Neural cell (in vitro differentiated cells): ENCODE measurements at regions not wholly inside any gene's neighbourhood (a gene's known extent, or its start where the extent isn't known, plus 50 kb on each side); places are given as distances from the start of the nearest gene placed in this dataset.

ENCODE experiments used
- H2AFZ ChIP-seq: fragments of 200-600, 300-800 bp; sonication (generic), shearing (Covaris generic); 2 replicates; pipeline ENCODE4 v1.6.0; 2014; ENCODE audit warnings: low read depth, mild to moderate bottlenecking, antibody characterized with exemption, low read length, moderate library complexity
- H3F3A ChIP-seq: fragments of 200-600 bp; shearing (Covaris generic); 2 replicates; pipeline ENCODE4 v1.6.1; 2016; ENCODE audit warnings: mild to moderate bottlenecking, moderate library complexity, mixed read lengths, antibody characterized with exemption, low read length; ENCODE audit not compliant: insufficient read depth, poor library complexity, severe bottlenecking
- H3K27ac ChIP-seq: fragments of 200-600, 300-800 bp; sonication (generic), shearing (Covaris generic); 2 replicates; pipeline ENCODE4 v1.5.1; 2014; ENCODE audit warnings: mild to moderate bottlenecking, low read length, moderate library complexity
- H3K27me3 ChIP-seq: fragments of 300-800, 200-600 bp; sonication (generic), shearing (Covaris generic); 2 replicates; pipeline ENCODE4 v1.6.0; 2014; ENCODE audit warnings: mild to moderate bottlenecking, low read depth, low read length, moderate library complexity; ENCODE audit not compliant: insufficient read depth
- H3K36me3 ChIP-seq: fragments of 300-800, 200-600 bp; sonication (generic), shearing (Covaris generic); 2 replicates; pipeline ENCODE4 v1.5.1; 2014; ENCODE audit warnings: mild to moderate bottlenecking, antibody characterized with exemption, low read length, moderate library complexity; ENCODE audit not compliant: insufficient read depth
- H3K4me2 ChIP-seq: fragments of 300-800, 200-600 bp; sonication (generic), shearing (Covaris generic); 2 replicates; pipeline ENCODE4 v1.6.0; 2014; ENCODE audit warnings: mild to moderate bottlenecking, low read length
- H3K4me3 ChIP-seq: fragments of 300-800, 200-600 bp; sonication (generic), shearing (Covaris generic); 2 replicates; pipeline ENCODE4 v1.5.1; 2014; ENCODE audit warnings: mild to moderate bottlenecking, low read length, moderate library complexity
- H3K79me2 ChIP-seq: fragments of 200-600 bp; shearing (Covaris generic); replicated peaks from 2 replicates; pipeline ENCODE4 v1.6.0; 2014; ENCODE audit warnings: mild to moderate bottlenecking, low read length, moderate library complexity; ENCODE audit not compliant: insufficient read depth
- H3K9ac ChIP-seq: fragments of 300-800, 200-600 bp; sonication (generic), shearing (Covaris generic); 2 replicates; pipeline ENCODE4 v1.6.1; 2016; ENCODE audit warnings: mild to moderate bottlenecking, low read length, mixed read lengths
- H3K9me2 ChIP-seq: fragments of 200-600 bp; shearing (Covaris generic); 2 replicates; pipeline ENCODE4 v1.6.1; 2016; ENCODE audit warnings: mild to moderate bottlenecking, low read length, mixed read lengths; ENCODE audit not compliant: insufficient read depth
- H3K9me3 ChIP-seq: fragments of 200-600, 300-800 bp; sonication (generic), shearing (Covaris generic); 2 replicates; pipeline ENCODE4 v1.6.1; 2016; ENCODE audit warnings: mild to moderate bottlenecking, mixed run types, low read length, moderate library complexity, mixed read lengths
- H4K20me1 ChIP-seq: fragments of 200-600 bp; shearing (Covaris generic); 2 replicates; pipeline ENCODE4 v1.6.1; 2016; ENCODE audit warnings: mild to moderate bottlenecking, mixed run types; ENCODE audit not compliant: insufficient read depth
- CTCF ChIP-seq: fragments of 450-650 bp; IDR thresholded peaks from 2 replicates; pipeline ENCODE4 v1.5.1; 2014; ENCODE audit warnings: antibody characterized with exemption, mild to moderate bottlenecking, moderate library complexity; ENCODE audit not compliant: poor library complexity, severe bottlenecking
- EP300 ChIP-seq: fragments of 450-650 bp; conservative IDR thresholded peaks from 2 replicates; pipeline ENCODE4 v1.6.1; 2014; ENCODE audit warnings: antibody characterized with exemption, mild to moderate bottlenecking, moderate library complexity; ENCODE audit not compliant: poor library complexity, severe bottlenecking
- EZH2 ChIP-seq: fragments of 200-600, 300-800 bp; shearing (Covaris generic), sonication (generic); IDR thresholded peaks from 2 replicates; pipeline ENCODE4 v1.6.1; 2014; ENCODE audit warnings: antibody characterized with exemption, low read length, borderline replicate concordance, mild to moderate bottlenecking; ENCODE audit not compliant: insufficient read depth, poor library complexity, severe bottlenecking
- MXI1 ChIP-seq: fragments of 450-650 bp; conservative IDR thresholded peaks from 2 replicates; pipeline ENCODE4 v1.6.1; 2014; ENCODE audit warnings: antibody characterized with exemption, mild to moderate bottlenecking; ENCODE audit not compliant: poor library complexity, severe bottlenecking
- POLR2AphosphoS5 ChIP-seq: IDR thresholded peaks from 2 replicates; pipeline ENCODE4 v1.6.1; 2012
- RAD21 ChIP-seq: fragments of 450-650 bp; conservative IDR thresholded peaks from 2 replicates; pipeline ENCODE4 v1.6.1; 2014; ENCODE audit warnings: antibody characterized with exemption, mild to moderate bottlenecking, moderate library complexity
- SMC3 ChIP-seq: fragments of 450-650 bp; conservative IDR thresholded peaks from 2 replicates; pipeline ENCODE4 v1.6.1; 2014; ENCODE audit warnings: antibody characterized with exemption, mild to moderate bottlenecking, moderate library complexity; ENCODE audit not compliant: poor library complexity
- TAF1 ChIP-seq: IDR thresholded peaks from 2 replicates; pipeline ENCODE4 v1.6.1; 2012; ENCODE audit warnings: low read depth
- TF ChIP-seq, protein P1 (sequence below): IDR thresholded peaks from 2 replicates; pipeline ENCODE4 v1.6.1; 2012; ENCODE audit warnings: borderline replicate concordance

DNA sequence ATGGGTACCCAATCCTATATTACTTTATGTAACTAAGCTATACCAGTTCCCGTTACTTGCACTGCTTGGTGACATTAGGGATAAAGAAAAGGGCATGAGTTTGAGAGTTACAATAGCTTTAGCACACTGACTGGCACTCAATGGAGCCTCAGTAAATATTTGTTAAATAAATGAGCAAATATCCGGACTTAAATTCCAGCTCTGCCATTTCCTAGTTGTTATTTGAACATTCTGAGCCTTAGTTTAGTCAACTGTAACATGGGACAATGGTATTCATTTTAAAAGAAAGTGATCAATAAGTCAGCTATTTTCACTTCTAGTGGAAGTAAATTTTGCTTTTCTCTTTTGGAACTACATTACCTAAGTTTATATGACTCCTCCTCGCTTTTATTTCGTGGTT lies 198.7 kb downstream of the ZC3H11B start:
- no peaks in the 10 kb centered on the region for H3K27me3 ChIP-seq
- no peak overlapping the region for H2AFZ ChIP-seq
- no peaks in the 10 kb centered on the region for H3F3A ChIP-seq
- H3K27ac ChIP-seq: no peak overlapping the region
- TF ChIP-seq MXI1: no peak
- TF ChIP-seq RAD21: no peak
- TF ChIP-seq CTCF: no peak
- no peak for TF ChIP-seq EP300
- H3K36me3 ChIP-seq: no peaks in the 10 kb centered on the region
- no peaks in the 10 kb centered on the region for H3K9me3 ChIP-seq
- no peak overlapping the region for H3K4me2 ChIP-seq
- no peaks in the 10 kb centered on the region for H3K9me2 ChIP-seq
- no peaks in the 10 kb centered on the region for H4K20me1 ChIP-seq
- no peak overlapping the region for H3K9ac ChIP-seq
- no peak overlapping the region for H3K4me3 ChIP-seq
- H3K79me2 ChIP-seq: no peaks in the 10 kb centered on the region

- H4K20me1 ChIP-seq: no peaks in the 10 kb centered on the region
- H3K9me3 ChIP-seq: no peaks in the 10 kb centered on the region
- H3K27ac ChIP-seq: no peak overlapping the region
- TF ChIP-seq CTCF (no peak), EZH2 (no peak), POLR2AphosphoS5 (no peak), SMC3 (no peak), TAF1 (no peak), EP300 (no peak), MXI1 (no peak), RAD21 (no peak)
- TF ChIP-seq, protein P1, sequence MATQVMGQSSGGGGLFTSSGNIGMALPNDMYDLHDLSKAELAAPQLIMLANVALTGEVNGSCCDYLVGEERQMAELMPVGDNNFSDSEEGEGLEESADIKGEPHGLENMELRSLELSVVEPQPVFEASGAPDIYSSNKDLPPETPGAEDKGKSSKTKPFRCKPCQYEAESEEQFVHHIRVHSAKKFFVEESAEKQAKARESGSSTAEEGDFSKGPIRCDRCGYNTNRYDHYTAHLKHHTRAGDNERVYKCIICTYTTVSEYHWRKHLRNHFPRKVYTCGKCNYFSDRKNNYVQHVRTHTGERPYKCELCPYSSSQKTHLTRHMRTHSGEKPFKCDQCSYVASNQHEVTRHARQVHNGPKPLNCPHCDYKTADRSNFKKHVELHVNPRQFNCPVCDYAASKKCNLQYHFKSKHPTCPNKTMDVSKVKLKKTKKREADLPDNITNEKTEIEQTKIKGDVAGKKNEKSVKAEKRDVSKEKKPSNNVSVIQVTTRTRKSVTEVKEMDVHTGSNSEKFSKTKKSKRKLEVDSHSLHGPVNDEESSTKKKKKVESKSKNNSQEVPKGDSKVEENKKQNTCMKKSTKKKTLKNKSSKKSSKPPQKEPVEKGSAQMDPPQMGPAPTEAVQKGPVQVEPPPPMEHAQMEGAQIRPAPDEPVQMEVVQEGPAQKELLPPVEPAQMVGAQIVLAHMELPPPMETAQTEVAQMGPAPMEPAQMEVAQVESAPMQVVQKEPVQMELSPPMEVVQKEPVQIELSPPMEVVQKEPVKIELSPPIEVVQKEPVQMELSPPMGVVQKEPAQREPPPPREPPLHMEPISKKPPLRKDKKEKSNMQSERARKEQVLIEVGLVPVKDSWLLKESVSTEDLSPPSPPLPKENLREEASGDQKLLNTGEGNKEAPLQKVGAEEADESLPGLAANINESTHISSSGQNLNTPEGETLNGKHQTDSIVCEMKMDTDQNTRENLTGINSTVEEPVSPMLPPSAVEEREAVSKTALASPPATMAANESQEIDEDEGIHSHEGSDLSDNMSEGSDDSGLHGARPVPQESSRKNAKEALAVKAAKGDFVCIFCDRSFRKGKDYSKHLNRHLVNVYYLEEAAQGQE: no peak
- no peak overlapping the region for H3K4me2 ChIP-seq
- H3K4me3 ChIP-seq: no peak overlapping the region
- no peaks in the 10 kb centered on the region for H3K9me2 ChIP-seq
- no peaks in the 10 kb centered on the region for H3K79me2 ChIP-seq
- no peak overlapping the region for H3K9ac ChIP-seq
- H3F3A ChIP-seq: no peaks in the 10 kb centered on the region
- no peaks in the 10 kb centered on the region for H3K27me3 ChIP-seq
- H3K36me3 ChIP-seq: no peaks in the 10 kb centered on the region
- no peak overlapping the region for H2AFZ ChIP-seq
These were observed 199.4 kb downstream of the ZC3H11B start for GRCh38 chr1:219413536-219413935.
